ENCODE measurements at regions not wholly inside any gene's neighbourhood (a gene's known extent, or its start where the extent isn't known, plus 50 kb on each side); places are given as distances from the start of the nearest gene placed in this dataset.

DNA sequence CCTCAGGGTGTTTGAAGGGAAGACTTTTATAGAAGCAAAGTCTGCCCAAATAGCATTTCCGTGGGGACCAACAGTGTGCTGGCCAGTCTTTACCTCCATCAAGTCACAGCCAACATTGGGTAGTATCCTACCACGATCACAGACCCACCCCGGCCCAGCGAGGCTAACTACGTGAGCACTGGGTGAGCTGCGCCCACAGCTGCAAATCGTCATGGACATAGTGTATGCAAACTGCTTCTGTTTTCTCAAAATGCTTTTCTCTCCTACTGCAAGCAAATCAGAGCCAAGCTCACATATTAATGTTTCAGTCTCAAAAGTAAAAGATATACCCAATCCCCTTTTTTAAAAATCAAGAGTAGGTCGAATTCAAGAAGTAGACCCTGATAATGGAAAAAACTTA, 592.8 kb upstream of the CDH4 start:
- Mint-ChIP-seq H3K27me3 (ENCODE audit: low read depth) (no peaks in the 10 kb centered on the region), H3K4me1 (peaks cover 23% of the 10 kb centered on the region), H3K4me3 (no peak overlapping the region), H3K9me3 (peaks cover 11% of the 10 kb centered on the region), H3K27ac (ENCODE audit: unreplicated experiment) (no peak overlapping the region), H3K36me3 (ENCODE audit: low read depth) (no peaks in the 10 kb centered on the region)
- TF ChIP-seq, protein P1, sequence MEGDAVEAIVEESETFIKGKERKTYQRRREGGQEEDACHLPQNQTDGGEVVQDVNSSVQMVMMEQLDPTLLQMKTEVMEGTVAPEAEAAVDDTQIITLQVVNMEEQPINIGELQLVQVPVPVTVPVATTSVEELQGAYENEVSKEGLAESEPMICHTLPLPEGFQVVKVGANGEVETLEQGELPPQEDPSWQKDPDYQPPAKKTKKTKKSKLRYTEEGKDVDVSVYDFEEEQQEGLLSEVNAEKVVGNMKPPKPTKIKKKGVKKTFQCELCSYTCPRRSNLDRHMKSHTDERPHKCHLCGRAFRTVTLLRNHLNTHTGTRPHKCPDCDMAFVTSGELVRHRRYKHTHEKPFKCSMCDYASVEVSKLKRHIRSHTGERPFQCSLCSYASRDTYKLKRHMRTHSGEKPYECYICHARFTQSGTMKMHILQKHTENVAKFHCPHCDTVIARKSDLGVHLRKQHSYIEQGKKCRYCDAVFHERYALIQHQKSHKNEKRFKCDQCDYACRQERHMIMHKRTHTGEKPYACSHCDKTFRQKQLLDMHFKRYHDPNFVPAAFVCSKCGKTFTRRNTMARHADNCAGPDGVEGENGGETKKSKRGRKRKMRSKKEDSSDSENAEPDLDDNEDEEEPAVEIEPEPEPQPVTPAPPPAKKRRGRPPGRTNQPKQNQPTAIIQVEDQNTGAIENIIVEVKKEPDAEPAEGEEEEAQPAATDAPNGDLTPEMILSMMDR (conservative IDR thresholded peaks at IDR 0.05), result no peak
- no peak for DNase-seq (ENCODE audit: low read depth, low spot score)

DNA sequence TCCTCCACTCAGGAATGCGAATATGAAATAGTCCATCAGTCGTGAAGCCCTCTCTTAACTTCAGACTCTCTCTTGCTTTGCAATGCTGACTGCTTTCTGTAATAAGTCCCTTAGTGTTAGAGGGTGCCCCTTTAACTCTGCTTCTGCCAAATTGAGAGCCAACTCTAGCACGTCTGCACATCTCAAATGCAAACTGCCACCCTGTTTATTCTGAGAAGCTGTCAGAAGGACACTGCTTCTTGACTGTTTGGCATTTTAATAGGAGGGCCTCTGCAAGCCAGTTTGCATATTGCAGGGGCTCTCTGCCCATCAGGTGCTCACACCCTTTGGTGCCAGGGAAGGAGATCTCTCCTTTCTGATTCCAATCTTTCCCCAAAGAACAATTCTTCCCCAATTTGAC, 589.8 kb upstream of the CDH4 start:
- Mint-ChIP-seq H3K27ac (ENCODE audit: unreplicated experiment) (no peak overlapping the region), H3K4me3 (no peak overlapping the region), H3K36me3 (ENCODE audit: low read depth) (no peaks in the 10 kb centered on the region), H3K9me3 (no peaks in the 10 kb centered on the region), H3K27me3 (ENCODE audit: low read depth) (no peaks in the 10 kb centered on the region), H3K4me1 (peaks cover 23% of the 10 kb centered on the region)
- TF ChIP-seq, protein P1 (conservative IDR thresholded peaks at IDR 0.05), result no peak
- DNase-seq (ENCODE audit: low read depth, low spot score), result no peak

DNA sequence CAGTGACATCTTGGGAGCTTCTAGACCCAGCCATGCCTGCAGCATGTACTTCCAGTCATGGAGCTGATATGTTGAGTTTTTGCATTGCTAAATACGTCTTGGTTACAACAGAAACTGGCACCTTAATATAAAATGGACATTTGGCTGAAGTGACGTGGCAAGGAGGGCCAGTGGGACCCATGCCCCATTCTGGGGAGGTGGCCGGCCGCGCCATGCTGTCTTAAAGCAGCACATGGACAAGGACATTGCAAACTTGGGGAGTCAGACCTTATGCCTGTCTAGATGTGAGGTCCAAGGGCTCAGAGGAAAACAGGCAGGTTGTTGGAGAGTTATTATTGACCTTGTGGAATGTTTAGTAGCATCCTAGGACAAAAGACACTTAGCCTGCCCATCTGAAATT, 588.0 kb upstream of the CDH4 start:
- no peaks in the 10 kb centered on the region for H3K27me3 Mint-ChIP-seq (ENCODE audit: low read depth)
- no peaks in the 10 kb centered on the region for H3K9me3 Mint-ChIP-seq
- H3K36me3 Mint-ChIP-seq (ENCODE audit: low read depth), result no peaks in the 10 kb centered on the region
- H3K4me3 Mint-ChIP-seq, result no peak overlapping the region
- peaks cover 9% of the 10 kb centered on the region for H3K4me1 Mint-ChIP-seq
- DNase-seq (ENCODE audit: low read depth, low spot score), result no peak
- no peak overlapping the region for H3K27ac Mint-ChIP-seq (ENCODE audit: unreplicated experiment)
- TF ChIP-seq, protein P1 (conservative IDR thresholded peaks at IDR 0.05), result no peak

DNA sequence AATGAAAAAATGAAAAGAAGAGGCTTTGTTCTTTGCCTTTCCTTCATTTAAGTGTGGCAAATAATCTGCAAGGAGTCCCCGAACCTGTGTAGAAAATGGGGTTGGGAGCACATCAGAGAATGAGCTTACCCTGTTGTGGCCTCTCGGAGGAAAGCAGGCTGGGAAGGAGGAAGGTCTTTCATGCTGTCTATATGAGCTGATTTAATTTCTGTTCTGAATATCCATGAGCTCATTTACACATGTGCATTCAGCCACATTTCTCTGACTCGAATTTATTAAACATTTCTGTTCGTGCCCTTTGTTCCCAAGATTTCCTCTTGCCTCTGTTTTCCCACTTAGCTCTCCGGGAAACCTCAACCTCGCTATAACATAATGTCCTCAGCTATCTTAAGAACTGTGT, 584.4 kb upstream of the CDH4 start:
- Mint-ChIP-seq H3K4me3 (no peak overlapping the region), H3K4me1 (peaks cover 2% of the 10 kb centered on the region), H3K36me3 (ENCODE audit: low read depth) (no peaks in the 10 kb centered on the region), H3K9me3 (no peaks in the 10 kb centered on the region), H3K27me3 (ENCODE audit: low read depth) (peaks cover 5% of the 10 kb centered on the region), H3K27ac (ENCODE audit: unreplicated experiment) (no peak overlapping the region)
- TF ChIP-seq, protein P1 (conservative IDR thresholded peaks at IDR 0.05), result no peak
- no peak for DNase-seq (ENCODE audit: low read depth, low spot score)

DNA sequence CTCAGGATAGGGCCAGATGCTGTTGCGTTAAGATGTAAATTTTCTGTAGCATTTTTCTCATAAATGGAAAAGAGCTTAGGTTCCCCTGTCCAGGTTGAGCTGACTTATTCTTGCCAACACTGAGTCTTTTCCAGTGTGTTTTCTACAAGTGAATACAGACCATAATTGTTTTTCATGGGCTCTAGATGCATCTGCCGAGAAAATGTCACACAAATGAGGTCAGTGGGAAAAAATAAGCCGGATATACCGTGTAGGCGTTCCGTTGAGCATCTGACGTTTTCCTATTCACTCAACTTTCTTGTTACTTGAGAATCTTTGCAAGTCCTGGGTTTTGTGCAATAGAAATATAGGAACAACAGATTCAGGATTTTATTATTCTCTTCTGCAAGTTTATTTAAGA, 582.9 kb upstream of the CDH4 start:
- H3K4me1 Mint-ChIP-seq, result no peaks in the 10 kb centered on the region
- no peaks in the 10 kb centered on the region for H3K36me3 Mint-ChIP-seq (ENCODE audit: low read depth)
- TF ChIP-seq, protein P1 (conservative IDR thresholded peaks at IDR 0.05), result no peak
- no peaks in the 10 kb centered on the region for H3K9me3 Mint-ChIP-seq
- no peak overlapping the region for H3K27ac Mint-ChIP-seq (ENCODE audit: unreplicated experiment)
- H3K4me3 Mint-ChIP-seq, result no peak overlapping the region
- DNase-seq (ENCODE audit: low read depth, low spot score), result no peak
- H3K27me3 Mint-ChIP-seq (ENCODE audit: low read depth), result peaks cover 15% of the 10 kb centered on the region

DNA sequence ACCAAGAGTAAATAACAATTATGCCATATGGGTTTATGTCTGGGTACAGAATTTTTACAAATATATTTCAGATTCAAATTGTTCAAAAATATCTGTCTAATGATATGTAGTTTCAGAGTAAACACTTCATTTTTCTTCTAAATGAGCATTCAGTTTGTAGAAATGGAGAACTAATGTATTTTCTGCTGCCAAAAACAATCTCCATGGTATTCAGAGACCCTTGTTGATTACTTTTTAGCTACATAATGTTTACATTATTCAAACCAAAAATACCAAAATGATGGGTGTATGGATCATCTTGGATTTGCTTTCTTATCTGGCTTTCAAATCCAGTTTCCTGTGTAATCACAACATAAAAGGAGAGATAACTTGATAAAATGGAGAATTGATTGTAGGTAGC, 576.0 kb upstream of the CDH4 start:
- H3K27me3 Mint-ChIP-seq (ENCODE audit: low read depth), result peaks cover 26% of the 10 kb centered on the region
- no peaks in the 10 kb centered on the region for H3K4me1 Mint-ChIP-seq
- H3K27ac Mint-ChIP-seq (ENCODE audit: unreplicated experiment), result no peak overlapping the region
- H3K36me3 Mint-ChIP-seq (ENCODE audit: low read depth), result no peaks in the 10 kb centered on the region
- DNase-seq (ENCODE audit: low read depth, low spot score), result no peak
- TF ChIP-seq, protein P1 (conservative IDR thresholded peaks at IDR 0.05), result no peak
- H3K4me3 Mint-ChIP-seq, result no peak overlapping the region
- no peaks in the 10 kb centered on the region for H3K9me3 Mint-ChIP-seq

Measured in neural crest cell (in vitro differentiated cells).